Astrocyte of the cerebellum (primary cell): ENCODE measurements at regions not wholly inside any gene's neighbourhood (a gene's known extent, or its start where the extent isn't known, plus 50 kb on each side); places are given as distances from the start of the nearest gene placed in this dataset.
"Not testable (repeated sequence)": the region's sequence is repeated elsewhere in the genome, so short reads cannot be mapped to it uniquely, and the experiment has no call there.

ENCODE experiments used
- DNase-seq: peaks from one replicate; pipeline ENCODE4 v3.0.0-alpha.2; 2011; ENCODE audit warnings: low read depth
- H3K4me3 ChIP-seq: 2 replicates; pipeline ENCODE4 v1.5.1; 2011; ENCODE audit warnings: mild to moderate bottlenecking, low read depth, low read length, moderate library complexity
- in situ Hi-C: cut with HindIII; loops from 2 replicates; pipeline ENCODE4 v1.10.0; 2017; ENCODE audit warnings: low sequenced_read_pairs
- TF ChIP-seq, protein P1 (sequence below): IDR thresholded peaks from 2 replicates; pipeline ENCODE4 v1.5.1; 2012; ENCODE audit warnings: low read length, low read depth, moderate library complexity, mild to moderate bottlenecking; ENCODE audit errors: missing control alignments

DNA sequence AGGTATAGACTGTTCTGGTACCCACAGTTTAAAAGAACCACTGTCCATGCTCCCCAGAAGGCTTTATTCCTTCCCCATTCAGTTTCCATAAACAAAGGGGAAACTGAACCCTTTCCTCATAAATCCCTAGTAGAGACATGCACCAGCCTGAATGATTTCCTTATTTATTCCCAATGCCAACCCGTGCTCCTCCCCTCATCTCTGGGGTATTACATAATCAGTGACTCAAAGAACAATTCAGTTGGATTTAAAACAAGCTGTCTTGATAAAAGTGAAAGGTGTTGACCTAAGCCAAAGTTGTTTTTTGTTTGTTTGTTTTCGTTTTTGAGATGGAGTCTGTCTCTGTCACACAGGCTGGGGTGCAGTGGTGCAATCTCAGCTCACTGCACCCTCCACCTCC is 418.5 kb upstream of the CNTNAP5 start:
- TF ChIP-seq, protein P1, sequence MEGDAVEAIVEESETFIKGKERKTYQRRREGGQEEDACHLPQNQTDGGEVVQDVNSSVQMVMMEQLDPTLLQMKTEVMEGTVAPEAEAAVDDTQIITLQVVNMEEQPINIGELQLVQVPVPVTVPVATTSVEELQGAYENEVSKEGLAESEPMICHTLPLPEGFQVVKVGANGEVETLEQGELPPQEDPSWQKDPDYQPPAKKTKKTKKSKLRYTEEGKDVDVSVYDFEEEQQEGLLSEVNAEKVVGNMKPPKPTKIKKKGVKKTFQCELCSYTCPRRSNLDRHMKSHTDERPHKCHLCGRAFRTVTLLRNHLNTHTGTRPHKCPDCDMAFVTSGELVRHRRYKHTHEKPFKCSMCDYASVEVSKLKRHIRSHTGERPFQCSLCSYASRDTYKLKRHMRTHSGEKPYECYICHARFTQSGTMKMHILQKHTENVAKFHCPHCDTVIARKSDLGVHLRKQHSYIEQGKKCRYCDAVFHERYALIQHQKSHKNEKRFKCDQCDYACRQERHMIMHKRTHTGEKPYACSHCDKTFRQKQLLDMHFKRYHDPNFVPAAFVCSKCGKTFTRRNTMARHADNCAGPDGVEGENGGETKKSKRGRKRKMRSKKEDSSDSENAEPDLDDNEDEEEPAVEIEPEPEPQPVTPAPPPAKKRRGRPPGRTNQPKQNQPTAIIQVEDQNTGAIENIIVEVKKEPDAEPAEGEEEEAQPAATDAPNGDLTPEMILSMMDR, result no peak
- DNase-seq, result no peak
- in situ Hi-C loops, result no loop called here
- no peak overlapping the region for H3K4me3 ChIP-seq

DNA sequence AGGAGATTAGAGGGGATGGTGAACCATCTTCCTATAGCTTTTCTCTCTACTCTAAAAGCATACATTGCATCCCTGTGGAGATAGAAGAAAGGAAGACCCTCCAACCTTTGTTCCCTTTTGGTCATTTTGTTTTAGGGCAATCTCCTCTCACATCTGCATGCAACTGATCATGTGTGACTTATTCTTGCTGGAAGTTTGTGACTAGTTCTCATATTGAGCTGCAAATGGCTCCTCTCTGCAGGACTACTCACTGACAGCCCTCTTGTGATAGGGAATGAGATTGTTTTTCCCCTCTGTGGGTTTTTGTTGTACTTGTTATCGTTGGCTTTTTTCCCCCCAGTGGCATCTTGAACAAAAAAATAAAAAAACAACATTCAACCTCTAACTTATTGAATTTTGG is 416.0 kb upstream of the CNTNAP5 start:
- TF ChIP-seq, protein P1, result no peak
- DNase-seq, result no peak
- in situ Hi-C loops, result no loop called here
- no peak overlapping the region for H3K4me3 ChIP-seq

DNA sequence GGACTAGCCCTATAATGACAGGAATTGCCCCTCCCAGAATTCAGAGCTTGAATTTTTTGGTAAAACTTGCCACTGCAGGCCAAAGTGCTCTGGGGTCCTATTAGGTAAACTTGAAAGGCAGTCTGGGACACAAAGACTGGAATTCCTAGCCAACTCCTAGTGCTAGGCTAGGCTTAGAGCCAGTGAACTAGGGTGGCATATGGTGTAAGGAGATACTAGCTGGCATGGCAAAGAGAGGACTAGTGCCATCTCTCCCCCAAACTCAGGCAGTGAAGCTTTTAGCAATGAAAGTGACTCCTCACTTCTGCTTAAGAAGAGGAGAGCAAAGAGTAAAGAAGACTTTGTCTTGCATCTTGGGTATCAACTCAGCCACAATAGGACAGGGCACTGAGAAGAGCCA is 410.5 kb upstream of the CNTNAP5 start:
- in situ Hi-C loops, result no loop called here
- DNase-seq, result no peak
- no peak overlapping the region for H3K4me3 ChIP-seq
- TF ChIP-seq, protein P1, result no peak

- DNase-seq, H3K4me3 ChIP-seq, in situ Hi-C loops: not testable (repeated sequence)
Measured at GRCh38 chr2:123618642-123619041, 406.4 kb upstream of the CNTNAP5 start.

- TF ChIP-seq, protein P1, result no peak
- in situ Hi-C loops, result no loop called here
- H3K4me3 ChIP-seq, result no peak overlapping the region
- DNase-seq, result no peak
Measured at GRCh38 chr2:123624816-123625215, 400.3 kb upstream of the CNTNAP5 start.

DNA sequence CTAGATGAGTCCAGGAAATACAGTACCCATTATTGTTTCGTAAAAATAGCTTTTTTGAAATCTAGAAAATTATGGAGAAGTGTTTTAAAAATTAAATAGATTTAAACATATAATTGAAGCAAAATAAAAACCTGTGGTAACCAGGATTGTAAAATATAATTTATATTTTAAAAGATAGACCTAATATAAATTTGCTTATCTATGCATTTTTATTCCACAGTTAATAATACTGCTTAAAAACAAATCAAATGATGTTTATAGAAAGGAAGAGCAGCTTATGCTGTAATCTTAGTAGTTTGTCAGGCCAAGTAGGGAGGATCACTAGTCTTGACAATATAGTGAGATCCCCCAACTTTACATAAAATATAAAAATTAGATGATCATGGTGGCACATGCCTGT is 388.9 kb upstream of the CNTNAP5 start:
- TF ChIP-seq, protein P1, result no peak
- H3K4me3 ChIP-seq, result no peak overlapping the region
- in situ Hi-C loops, result no loop called here
- no peak for DNase-seq

DNA sequence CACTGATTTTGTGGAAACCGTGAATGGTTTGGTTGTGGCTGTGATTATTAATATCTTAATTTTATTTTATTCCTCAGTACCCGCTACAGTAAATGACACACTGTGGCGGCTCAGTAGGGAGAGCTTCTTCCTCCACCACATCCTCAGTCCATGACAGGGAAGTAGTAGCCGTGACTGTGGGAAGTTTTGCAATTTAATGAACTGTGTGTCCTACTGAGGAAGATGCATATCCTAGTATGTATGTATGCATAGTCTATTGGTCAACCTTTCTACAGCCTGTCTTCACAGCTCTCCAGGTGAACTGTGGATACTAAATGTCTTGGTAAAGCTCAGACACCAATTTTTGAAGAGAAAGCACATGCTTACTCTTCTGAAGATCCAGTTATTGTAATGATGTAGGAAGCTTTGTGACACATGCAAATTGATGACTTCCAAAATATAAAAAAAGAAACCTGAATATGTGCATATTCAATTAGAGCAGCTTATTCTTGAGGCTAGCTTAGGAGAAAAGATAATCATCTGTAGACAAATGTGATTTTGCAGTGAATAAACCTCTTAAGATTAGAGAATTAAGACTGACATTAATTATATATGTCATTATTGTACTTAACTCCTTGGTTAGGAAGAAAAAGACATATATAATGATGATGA is 384.3 kb upstream of the CNTNAP5 start:
- DNase-seq, result no peak
- in situ Hi-C loops, result no loop called here
- TF ChIP-seq, protein P1, result no peak
- no peak overlapping the region for H3K4me3 ChIP-seq
